Esophagus squamous epithelium (tissue), 5 donors: ENCODE measurements at regions not wholly inside any gene's neighbourhood (a gene's known extent, or its start where the extent isn't known, plus 50 kb on each side); places are given as distances from the start of the nearest gene placed in this dataset.

ENCODE experiments used
- DNase-seq: peaks from one replicate; lab custom pipeline; 2025; lab: John Stamatoyannopoulos, UW
- H3K27ac ChIP-seq, 4 donors: fragments of 200-600 bp; sonication (generic); one replicate each; pipeline ENCODE4 v1.5.1; 2016 to 2019; ENCODE audit warnings: mild to moderate bottlenecking in 1 of 4
- H3K27me3 ChIP-seq, 4 donors: fragments of 200-600 bp; sonication (generic); 1 replicate in 3 of 4; 2 replicates in 1 of 4; pipeline versions ENCODE4 v1.5.1 to v1.6.0; 2017 to 2021; ENCODE audit warnings: antibody characterized with exemption in 1 of 4
- H3K36me3 ChIP-seq, 3 donors: fragments of 200-600 bp; sonication (generic); one replicate each; pipeline ENCODE4 v1.5.1; 2016 to 2019
- H3K4me1 ChIP-seq, 3 donors: fragments of 200-600 bp; sonication (generic); one replicate each; pipeline ENCODE4 v1.5.1; 2017 to 2019
- H3K4me3 ChIP-seq, 4 donors: fragments of 200-600 bp; sonication (generic); 1 replicate in 3 of 4; 2 replicates in 1 of 4; pipeline ENCODE4 v1.5.1; 2016 to 2019; ENCODE audit warnings: mild to moderate bottlenecking in 2 of 4, moderate library complexity in 1 of 4
- H3K9me3 ChIP-seq, 3 donors: fragments of 200-600 bp; sonication (generic); one replicate each; pipeline ENCODE4 v1.5.1; 2016 to 2019
- POLR2A ChIP-seq, 4 donors: fragments of 450-650 bp; IDR thresholded peaks; one replicate each; pipeline ENCODE4 v1.6.1; 2017; ENCODE audit warnings: antibody characterized with exemption in 4 of 4, mild to moderate bottlenecking in 4 of 4, moderate library complexity in 3 of 4
- WGBS, 2 donors: methylation state at CpG; one replicate each; pipeline ENCODE4 v1.1.5; 2018; 5-methylcytosine and 5-hydroxymethylcytosine counted together
- intact Hi-C: fragments of 100-400 bp; cut with DNase I; formaldehyde crosslinking; loops from one replicate; pipeline ENCODE4 v1.15.0; 2022
- TF ChIP-seq, protein P1 (sequence below), 6 experiments: fragments of 450-650 bp in 4 of 6; fragments of 200-600 bp in 2 of 6; sonication (generic) in 2 of 6; IDR thresholded peaks; one replicate each; pipeline ENCODE4 v1.5.1; 2016 to 2019; ENCODE audit warnings: antibody characterized with exemption in 6 of 6, mild to moderate bottlenecking in 4 of 6, moderate library complexity in 4 of 6
- donor health status: DM: yes; HTN: yes; CAD: no.

GRCh38 chr5:163360656-163361055 is 76.7 kb upstream of the CCNG1 start:
- H3K4me3 ChIP-seq = no peak overlapping the region
- DNase-seq = no peak
- no peaks in the 10 kb centered on the region for H3K9me3 ChIP-seq
- H3K27me3 ChIP-seq = no peaks in the 10 kb centered on the region
- no peak overlapping the region for H3K27ac ChIP-seq
- 67 to 79% methylated on average over 3 of the region's 3 CpGs for WGBS, 2 donors
- intact Hi-C loops = no loop called here
- TF ChIP-seq, protein P1, sequence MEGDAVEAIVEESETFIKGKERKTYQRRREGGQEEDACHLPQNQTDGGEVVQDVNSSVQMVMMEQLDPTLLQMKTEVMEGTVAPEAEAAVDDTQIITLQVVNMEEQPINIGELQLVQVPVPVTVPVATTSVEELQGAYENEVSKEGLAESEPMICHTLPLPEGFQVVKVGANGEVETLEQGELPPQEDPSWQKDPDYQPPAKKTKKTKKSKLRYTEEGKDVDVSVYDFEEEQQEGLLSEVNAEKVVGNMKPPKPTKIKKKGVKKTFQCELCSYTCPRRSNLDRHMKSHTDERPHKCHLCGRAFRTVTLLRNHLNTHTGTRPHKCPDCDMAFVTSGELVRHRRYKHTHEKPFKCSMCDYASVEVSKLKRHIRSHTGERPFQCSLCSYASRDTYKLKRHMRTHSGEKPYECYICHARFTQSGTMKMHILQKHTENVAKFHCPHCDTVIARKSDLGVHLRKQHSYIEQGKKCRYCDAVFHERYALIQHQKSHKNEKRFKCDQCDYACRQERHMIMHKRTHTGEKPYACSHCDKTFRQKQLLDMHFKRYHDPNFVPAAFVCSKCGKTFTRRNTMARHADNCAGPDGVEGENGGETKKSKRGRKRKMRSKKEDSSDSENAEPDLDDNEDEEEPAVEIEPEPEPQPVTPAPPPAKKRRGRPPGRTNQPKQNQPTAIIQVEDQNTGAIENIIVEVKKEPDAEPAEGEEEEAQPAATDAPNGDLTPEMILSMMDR (IDR thresholded peaks at IDR 0.05) = no peak
- no peak for TF ChIP-seq POLR2A (IDR thresholded peaks at IDR 0.05)
- no peaks in the 10 kb centered on the region for H3K4me1 ChIP-seq
- H3K36me3 ChIP-seq = no peaks in the 10 kb centered on the region

- Histone ChIP-seq H3K4me1 (no peaks in the 10 kb centered on the region), H3K36me3 (no peaks in the 10 kb centered on the region), H3K4me3 (no peak overlapping the region), H3K27me3 (no peaks in the 10 kb centered on the region), H3K9me3 (no peaks in the 10 kb centered on the region), H3K27ac (no peak overlapping the region)
- intact Hi-C loops = no loop called here
- no peak for DNase-seq
- 92 to 100% methylated on average over 1 of the region's 1 CpG for WGBS, 2 donors
- TF ChIP-seq POLR2A (IDR thresholded peaks at IDR 0.05) = no peak
- TF ChIP-seq, protein P1 (IDR thresholded peaks at IDR 0.05) = no peak
These were observed 75.9 kb upstream of the CCNG1 start for GRCh38 chr5:163361450-163361849.

DNA sequence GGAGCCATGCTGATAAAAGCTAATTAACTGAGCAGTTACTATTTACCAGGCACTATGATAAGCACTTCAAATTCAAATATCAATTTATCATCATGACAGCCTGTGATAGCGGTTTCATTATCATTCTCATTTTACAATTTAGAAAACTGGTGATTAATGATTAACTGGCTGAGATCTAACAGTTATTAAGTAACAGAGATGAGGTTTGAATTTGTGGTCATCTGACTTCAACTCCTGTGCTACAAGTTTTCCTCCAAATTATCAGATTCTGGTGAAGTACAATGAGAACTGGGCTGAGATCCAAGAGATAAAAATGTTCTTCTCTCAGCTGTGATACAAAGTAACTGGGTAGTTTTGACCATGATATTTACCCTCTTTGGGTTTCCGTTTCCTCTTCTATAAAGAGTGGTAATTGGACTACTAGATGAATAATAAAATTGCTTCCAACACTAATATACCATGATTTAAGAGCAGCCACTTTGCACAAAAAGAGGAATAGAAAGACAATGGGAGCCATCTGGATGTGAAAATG is 74.5 kb upstream of the CCNG1 start:
- no peaks in the 10 kb centered on the region for H3K36me3 ChIP-seq
- no peak overlapping the region for H3K27ac ChIP-seq
- 56 to 65% methylated on average over 2 of the region's 2 CpGs for WGBS, 2 donors
- no peak for TF ChIP-seq POLR2A (IDR thresholded peaks at IDR 0.05)
- TF ChIP-seq, protein P1 (IDR thresholded peaks at IDR 0.05) = no peak
- no peaks in the 10 kb centered on the region for H3K4me1 ChIP-seq
- H3K4me3 ChIP-seq = no peak overlapping the region
- intact Hi-C loops = no loop called here
- no peaks in the 10 kb centered on the region for H3K27me3 ChIP-seq
- DNase-seq = no peak
- no peaks in the 10 kb centered on the region for H3K9me3 ChIP-seq

DNA sequence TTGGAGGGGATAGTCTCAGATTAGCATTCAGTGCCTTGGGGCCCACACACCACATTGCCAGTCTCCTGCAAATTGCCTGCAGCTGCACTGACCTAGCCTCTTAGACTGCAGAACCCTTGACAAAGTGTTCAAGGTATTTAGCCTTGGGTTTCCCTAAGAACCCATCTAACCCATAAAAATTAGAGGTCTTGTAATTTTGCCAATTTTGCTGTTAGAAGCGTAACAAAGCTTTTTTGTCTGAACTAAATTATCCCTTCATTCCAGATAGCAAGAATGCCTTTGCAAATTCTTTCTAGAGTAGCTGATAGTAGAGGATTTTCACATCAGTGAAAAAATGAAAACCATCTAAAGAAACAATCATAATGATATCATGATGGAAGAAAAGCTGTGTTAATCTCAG is 74.0 kb upstream of the CCNG1 start:
- Histone ChIP-seq H3K9me3 (no peaks in the 10 kb centered on the region), H3K27me3 (no peaks in the 10 kb centered on the region), H3K27ac (no peak overlapping the region), H3K36me3 (no peaks in the 10 kb centered on the region), H3K4me1 (no peaks in the 10 kb centered on the region), H3K4me3 (no peak overlapping the region)
- 53 to 61% methylated on average over 1 of the region's 1 CpG for WGBS, 2 donors
- intact Hi-C loops = no loop called here
- no peak for DNase-seq
- no peak for TF ChIP-seq POLR2A (IDR thresholded peaks at IDR 0.05)
- TF ChIP-seq, protein P1 (IDR thresholded peaks at IDR 0.05) = no peak

DNA sequence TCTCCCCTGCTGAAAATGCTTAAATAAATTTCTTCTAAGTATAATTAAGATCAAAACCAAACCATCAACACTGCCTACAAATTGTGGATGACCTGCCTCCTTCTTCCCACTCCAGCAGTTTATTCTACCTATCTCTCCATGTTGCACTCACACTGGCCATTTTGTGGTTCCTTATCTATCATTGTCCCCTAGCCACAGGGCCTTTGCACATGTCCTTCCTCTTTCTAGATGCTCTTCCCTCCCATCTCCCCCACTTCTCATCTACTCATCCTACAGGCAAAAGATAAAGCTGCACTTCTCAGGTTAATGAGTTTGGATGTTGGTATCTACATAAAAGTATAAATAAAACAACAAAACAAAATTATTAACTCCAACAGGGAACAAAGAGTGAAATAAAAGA is 70.6 kb upstream of the CCNG1 start:
- TF ChIP-seq, protein P1 (IDR thresholded peaks at IDR 0.05) = no peak
- no peak for TF ChIP-seq POLR2A (IDR thresholded peaks at IDR 0.05)
- intact Hi-C loops = no loop called here
- H3K27ac ChIP-seq = no peak overlapping the region
- H3K4me1 ChIP-seq = no peaks in the 10 kb centered on the region
- H3K27me3 ChIP-seq = no peaks in the 10 kb centered on the region
- H3K9me3 ChIP-seq = no peaks in the 10 kb centered on the region
- no peak for DNase-seq
- H3K36me3 ChIP-seq = no peaks in the 10 kb centered on the region
- no peak overlapping the region for H3K4me3 ChIP-seq
